ENCODE measurements at regions not wholly inside any gene's neighbourhood (a gene's known extent, or its start where the extent isn't known, plus 50 kb on each side); places are given as distances from the start of the nearest gene placed in this dataset.
A peak's percentile ranks its signal among the peaks of the same experiment; 100 is the strongest.

GRCh38 chr5:1667648-1668140 lies 131.9 kb downstream of the MRPL36 start:
- no peak for DNase-seq (ENCODE audit: low spot score)

DNA sequence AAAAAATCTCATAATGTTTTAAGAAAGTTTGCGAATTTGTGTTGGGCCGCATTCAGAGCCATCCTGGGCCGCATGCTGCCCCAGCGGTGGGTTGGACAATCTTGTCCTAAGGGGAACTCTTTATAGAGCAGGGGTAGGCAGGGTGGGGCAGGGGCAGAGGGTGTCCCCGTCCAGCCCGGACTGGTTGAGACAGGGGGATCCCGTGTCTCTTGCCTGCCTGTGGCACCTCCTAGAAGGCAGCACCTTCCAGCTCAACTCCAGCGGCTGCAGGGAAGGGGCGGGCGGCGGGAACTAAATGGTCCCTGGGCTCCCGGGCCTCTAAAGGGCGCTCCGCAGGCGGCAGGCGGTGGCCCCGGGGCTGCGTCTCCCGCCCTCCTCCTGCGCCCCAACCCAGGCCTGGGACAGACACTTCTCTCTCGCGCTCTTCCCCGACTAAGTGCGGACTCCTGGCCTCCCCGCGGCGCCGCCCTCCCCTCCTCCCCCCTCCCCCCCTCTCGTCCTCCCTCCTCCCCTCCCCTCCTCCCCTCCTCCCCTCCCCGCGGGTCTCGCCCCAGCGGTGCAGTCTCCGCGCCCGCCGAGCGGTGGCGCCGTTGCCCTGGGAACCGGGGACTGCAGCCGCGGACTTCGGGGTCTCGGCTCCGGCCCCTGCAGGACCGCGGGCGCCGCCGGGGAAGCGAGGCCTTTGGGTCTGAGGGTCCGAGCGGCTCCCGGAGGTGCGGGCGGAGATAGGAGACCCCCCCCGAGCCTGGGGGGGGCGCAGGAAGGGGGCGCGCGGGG lies 132.6 kb downstream of the MRPL36 start:
- peak; percentile 94 for DNase-seq (ENCODE audit: low spot score)

GRCh38 chr5:1666221-1666620 lies 133.4 kb downstream of the MRPL36 start:
- no peak for DNase-seq (ENCODE audit: low spot score)

- DNase-seq (ENCODE audit: low spot score) = peak; percentile 40
Observed at GRCh38 chr5:1665803-1666202, 133.8 kb downstream of the MRPL36 start.

GRCh38 chr5:1665231-1665630 lies 134.4 kb downstream of the MRPL36 start:
- DNase-seq (ENCODE audit: low spot score) = peak; percentile 41

DNA sequence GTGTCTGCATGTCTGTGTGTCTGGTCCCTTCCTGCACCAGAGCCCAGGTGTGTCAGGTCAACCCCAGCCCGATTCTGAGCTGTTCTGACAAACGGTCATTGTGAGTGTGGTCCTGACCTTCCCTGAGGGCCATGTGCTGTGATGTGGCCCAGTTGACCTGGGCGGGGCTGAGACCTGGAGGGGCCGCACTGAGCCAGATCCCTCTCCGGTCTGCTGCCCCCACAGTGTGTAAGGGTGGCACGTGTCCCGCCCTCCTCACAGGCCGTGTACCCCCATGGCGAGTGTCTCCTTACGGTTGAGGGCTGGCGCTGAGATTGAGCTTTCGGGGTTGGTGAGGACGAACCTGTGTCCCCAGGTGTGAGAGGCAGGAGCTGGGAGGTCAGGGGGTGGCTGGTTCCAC lies 136.5 kb downstream of the MRPL36 start:
- peak; percentile 40 for DNase-seq (ENCODE audit: low spot score)

- peak; percentile 43 for DNase-seq (ENCODE audit: low spot score)
Observed at GRCh38 chr5:1662559-1663085, 137.0 kb downstream of the MRPL36 start.

GRCh38 chr5:1661831-1662558 lies 137.6 kb downstream of the MRPL36 start:
- DNase-seq (ENCODE audit: low spot score) = peak; percentile 44

GRCh38 chr5:1661311-1661710 lies 137.6 kb upstream of the LPCAT1 start:
- DNase-seq (ENCODE audit: low spot score) = peak; percentile 34

- DNase-seq (ENCODE audit: low spot score) = peak; percentile 27
Observed at GRCh38 chr5:1660511-1660910, 136.8 kb upstream of the LPCAT1 start.

DNA sequence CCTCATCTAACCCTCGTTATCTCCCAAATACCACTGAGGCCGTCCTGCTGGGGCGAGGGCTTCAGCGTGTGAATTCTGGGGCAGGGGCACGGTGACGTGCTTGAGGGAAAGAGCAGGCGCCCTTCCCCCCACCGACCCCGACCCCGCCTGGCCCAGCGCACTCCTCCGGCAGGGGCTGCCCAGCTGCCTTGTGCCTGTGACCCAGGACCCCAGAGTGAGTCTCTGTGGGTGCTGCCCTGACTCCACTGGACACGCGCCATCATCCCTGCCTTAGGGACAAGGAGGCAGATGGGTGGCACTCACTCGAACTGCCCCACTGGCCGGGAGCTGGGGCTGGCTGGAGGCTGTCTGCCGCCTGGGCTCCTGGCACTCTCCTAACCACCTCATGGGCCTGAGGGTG lies 136.2 kb upstream of the LPCAT1 start:
- DNase-seq (ENCODE audit: low spot score) = peak; percentile 43

DNA sequence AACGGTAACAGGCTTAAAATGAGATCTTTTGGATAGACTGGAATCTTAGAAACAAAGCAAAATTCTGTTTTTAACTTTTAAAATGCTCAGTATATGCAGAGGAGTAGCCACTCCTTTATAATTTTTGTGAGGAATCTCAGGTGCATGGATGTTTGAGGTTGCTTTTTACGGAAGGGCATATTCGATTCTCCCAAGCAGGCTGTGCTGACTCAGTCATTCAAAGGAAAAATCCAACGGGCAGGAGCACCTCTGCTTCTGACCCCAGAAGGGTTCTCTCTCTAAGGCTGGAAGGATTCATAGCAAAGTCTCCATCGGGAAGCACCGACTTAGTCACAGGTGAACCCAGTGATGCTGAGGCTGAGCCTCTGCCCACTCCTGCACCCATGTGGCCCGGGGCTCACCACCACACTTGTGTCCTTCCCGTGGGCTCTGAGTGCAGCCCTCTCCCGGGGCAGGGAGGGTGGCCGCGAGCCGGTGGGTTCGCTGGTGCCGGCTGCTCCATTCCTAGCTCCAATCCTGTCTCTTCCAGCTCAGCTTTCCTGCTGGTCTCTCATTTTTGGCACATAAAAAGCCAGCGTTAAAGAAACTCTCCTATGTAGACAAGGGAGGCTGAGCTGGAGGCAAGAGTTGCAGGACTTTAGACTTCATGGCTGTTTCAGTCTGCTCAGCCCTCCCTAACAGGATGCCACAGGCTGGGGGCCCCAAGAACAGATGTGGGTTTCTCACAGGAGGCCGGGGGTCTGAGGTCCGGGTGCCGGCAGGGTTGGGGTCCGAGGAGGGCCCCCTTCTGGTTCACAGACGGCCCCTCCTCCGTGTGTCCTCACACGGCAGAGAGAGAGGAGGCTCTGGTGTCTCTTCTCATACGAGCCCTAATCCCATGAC lies 135.6 kb upstream of the LPCAT1 start:
- peak; percentile 39 for DNase-seq (ENCODE audit: low spot score)

GRCh38 chr5:1658665-1659064 lies 134.9 kb upstream of the LPCAT1 start:
- peak; percentile 44 for DNase-seq (ENCODE audit: low spot score)

DNA sequence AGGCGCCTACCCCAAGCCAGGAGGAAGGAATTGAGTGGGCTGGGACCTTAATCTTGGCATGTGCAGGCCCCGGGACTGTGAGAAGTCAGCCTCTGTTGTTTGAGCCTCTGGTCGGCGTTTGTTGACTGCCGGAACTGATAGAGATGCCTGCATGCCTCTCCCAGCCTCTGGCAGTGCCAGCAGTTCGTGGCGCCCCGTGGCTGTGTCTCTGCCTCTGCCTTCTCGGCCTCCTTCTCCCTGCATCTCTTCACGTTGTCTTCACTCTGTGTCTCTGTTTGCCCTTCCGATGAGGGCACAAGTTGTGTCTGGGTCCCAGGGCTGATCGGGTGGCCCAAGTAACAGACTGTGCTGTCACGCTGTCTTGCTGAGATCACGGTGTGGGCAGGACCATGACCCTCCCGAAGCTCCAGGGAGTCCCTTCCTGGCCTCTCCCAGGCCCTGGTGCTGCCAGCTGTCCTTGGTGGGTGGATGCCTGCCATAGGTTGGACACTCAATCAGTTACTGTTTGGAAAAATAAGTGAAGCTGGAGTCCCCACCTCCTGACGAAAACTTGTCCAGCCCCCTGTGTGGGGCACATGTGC lies 133.5 kb upstream of the LPCAT1 start:
- DNase-seq (ENCODE audit: low spot score) = peak; percentile 37

- peak; percentile 29 for DNase-seq (ENCODE audit: low spot score)
Observed at GRCh38 chr5:1656271-1656975, 132.7 kb upstream of the LPCAT1 start.

- DNase-seq (ENCODE audit: low spot score) = peak; percentile 42
Observed at GRCh38 chr5:1655496-1656270, 131.9 kb upstream of the LPCAT1 start.

DNA sequence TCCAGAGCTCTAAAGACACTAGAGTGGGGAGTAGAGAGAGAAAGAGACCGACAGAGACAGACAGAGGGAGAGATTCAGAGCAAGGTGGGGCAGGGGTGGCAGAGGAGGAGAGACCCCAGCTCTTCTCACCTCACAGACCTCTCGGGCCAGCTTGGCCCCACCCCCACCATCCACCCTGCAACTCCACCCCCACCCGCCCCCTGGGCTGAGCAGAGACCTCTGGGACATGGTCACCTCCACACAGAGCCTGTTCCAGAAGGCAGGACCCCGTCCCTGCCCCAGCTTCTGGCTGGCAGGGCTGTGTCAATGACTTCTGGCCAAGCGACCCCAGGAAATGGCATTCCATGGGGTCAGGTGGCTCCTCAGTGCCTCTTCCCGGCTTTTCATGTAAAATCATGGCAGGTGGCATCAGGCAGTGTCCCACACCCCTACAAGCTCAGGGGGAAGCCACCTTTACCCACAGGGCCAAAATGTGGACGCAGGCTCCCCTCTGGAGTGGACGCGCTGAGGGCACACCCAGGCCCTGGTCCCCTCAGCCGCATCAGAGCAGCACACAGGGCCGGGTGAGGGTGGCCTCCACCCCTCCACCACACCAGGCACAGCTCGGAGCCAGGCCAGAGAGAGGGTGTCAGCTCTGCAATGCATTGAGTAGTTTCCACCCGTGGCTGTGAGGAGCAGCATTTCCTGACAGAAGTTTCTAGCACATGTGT lies 131.2 kb upstream of the LPCAT1 start:
- peak; percentile 42 for DNase-seq (ENCODE audit: low spot score)

- DNase-seq (ENCODE audit: low spot score) = peak; percentile 66
Observed at GRCh38 chr5:1653698-1654651, 130.2 kb upstream of the LPCAT1 start.

Measured in ecto neural progenitor cell (in vitro differentiated cells).